ENCODE measurements at regions not wholly inside any gene's neighbourhood (a gene's known extent, or its start where the extent isn't known, plus 50 kb on each side); places are given as distances from the start of the nearest gene placed in this dataset.
A peak's percentile ranks its signal among the peaks of the same experiment; 100 is the strongest.

DNA sequence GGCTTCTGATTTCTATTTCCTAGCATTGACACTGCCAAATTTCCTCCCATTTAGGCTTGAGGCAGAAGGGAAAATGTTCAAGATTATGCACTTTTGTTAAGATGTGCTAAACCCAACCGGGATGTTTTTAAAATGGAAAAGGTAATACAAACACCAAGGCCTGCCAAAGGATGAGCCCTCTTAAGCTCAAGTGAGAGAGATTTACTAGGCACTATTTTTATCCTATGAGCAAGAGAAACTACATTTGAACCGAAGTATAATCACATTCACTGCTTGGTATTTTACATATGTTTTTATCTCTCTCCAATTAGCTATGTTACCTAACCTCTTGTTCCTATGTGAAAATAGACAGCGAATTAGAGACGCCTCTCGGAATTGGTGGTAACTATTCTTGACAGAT, 295.8 kb downstream of the GABRB3 start:
- no peak for DNase-seq

DNA sequence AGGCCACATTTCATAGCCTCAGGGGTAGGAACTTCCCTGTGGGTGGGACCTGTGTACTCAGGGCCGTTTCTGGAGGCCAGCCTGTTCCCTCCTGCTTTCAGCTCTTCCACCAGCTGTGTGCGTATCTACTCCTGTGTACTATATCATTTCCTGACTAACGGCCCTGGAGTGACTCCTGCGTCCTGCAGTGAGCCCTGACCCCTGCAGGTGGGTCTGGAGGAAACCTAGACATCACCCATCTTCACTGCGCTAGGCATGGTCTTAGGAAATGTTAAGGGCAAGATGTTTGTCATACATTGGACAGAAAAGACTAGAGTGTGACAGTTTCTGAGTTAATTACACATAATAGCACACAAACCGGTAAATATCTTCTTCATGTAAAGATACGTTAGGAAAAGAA, 297.3 kb downstream of the GABRB3 start:
- no peak for DNase-seq

DNA sequence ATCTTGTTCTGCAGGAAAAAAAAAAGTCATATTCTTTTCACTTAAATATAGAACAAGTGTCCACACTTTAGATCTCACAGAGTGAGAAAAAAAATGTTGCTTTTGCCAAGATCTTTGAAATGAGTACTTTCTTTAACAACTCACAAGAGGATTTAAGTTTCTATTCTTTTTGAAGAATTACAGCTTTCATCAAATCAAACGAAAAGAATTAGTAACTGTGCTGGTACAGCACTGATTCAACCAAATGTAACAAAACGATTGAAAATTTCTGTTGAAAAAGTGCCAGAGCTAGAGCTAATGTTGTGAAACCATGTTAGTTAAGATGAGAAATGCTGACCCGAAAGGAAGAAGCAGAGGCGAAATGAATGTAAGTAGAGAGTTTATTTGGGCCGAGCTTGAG, 300.2 kb downstream of the GABRB3 start:
- no peak for DNase-seq

DNA sequence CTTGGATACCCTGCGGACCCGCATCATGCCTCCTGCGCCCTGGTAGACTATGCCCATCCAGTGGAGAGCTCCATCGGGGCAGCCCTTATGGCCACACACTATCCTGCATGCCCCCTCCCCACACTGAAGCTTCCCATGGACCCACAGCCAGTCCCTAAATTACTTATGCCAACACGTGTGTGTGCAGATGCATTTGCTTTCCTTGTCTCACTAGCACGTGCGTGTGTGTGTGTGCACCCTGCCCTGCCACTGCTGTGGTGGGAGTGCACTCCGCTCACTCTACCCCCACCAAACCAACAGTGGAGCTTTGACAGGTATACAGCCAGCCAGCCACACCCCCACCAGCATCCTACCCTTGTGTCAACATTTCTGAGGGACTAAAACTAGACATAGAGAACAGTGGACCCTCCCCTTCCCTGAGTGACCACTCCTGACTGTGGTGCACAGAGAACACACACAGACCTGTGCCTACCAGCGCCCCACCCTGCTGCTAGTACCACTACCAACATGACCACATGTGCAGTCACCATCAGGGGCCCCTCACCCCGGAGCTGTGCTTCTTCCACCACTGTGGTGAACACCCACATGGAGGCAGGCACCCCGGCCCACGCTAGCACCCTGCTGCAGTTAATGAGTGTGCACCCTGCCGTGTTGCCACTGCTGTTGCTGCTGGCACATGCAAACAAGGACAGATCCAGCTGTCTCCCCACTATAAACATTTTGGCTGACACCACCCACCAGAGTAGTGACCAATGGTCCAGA, 310.8 kb downstream of the GABRB3 start:
- no peak for DNase-seq

DNA sequence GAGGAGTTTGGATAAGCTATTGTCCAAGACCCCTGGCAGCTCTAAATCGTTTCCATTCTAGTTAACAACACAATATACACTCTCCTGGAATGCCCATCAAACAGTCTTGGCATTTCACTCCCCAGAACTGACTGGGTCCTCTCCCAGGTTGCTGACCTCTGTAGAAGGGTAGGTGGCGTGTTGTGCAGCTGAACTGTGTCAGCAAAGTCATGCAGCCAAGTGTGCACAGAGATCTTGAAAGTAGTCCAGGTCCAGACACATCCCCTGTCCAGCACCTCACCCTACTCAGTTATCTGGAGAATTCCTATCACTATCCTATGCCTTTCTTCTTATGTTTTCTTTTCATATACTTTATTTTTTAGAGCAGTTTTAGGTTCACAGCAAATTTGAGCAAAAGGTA, 312.7 kb downstream of the GABRB3 start:
- no peak for DNase-seq

DNA sequence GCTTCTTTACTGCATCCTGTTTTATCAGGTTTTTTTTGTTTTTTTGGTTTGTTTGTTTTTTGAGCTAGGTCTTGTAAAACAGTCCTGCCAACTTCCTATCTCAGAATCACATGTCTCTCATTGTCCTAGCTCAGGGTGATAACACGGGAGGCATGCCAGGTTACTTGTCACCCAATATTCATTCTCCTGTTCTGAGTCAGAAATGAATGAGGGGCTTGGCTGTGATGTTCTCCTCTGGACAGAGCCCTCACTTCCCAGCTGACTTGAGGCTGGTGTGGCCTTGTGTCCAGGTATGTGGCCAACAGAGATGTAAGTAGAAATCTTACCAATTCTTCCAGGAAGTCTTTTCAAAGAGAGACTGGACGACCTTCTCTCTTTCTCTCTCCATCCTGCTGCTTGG, 317.0 kb downstream of the GABRB3 start:
- DNase-seq = no peak

DNA sequence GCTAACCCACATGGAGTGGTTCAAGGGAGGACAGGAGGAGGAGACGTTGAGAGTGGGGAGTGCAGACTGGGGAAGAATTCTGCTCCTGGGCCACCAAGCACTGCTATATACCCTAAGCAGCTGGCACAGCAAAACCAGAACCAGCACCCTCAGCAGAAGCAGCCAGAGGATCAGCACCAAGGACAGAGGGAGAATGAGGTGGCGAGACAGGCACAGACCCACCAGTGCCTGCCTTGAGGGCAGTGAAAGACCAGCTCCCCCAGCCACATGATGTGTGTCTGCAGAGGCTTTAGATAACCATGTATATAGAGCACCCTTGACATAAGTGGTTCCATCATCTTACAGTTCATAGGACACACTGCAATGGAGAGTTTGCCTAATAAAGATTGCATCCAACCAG, 319.0 kb downstream of the GABRB3 start:
- DNase-seq = no peak

DNA sequence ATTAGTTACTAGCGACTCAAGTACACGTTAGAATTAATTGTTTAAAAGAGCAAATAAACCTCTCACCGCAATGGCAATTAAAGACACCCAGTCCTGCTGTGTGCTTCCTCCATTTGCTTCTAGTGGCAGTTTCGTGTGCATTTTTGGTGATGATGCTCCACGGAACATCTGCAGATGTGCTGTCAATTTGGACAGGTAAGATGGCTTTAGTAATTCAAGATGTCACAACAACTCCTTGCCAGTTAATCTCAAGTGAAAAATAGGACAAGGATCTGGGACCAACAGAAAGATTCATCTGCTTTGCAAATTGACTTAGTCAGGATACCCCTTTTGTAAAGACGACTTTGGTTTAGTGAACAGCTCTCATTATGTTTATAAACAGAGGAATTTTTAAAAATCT, 320.9 kb downstream of the GABRB3 start:
- peak; percentile 34 for DNase-seq

DNA sequence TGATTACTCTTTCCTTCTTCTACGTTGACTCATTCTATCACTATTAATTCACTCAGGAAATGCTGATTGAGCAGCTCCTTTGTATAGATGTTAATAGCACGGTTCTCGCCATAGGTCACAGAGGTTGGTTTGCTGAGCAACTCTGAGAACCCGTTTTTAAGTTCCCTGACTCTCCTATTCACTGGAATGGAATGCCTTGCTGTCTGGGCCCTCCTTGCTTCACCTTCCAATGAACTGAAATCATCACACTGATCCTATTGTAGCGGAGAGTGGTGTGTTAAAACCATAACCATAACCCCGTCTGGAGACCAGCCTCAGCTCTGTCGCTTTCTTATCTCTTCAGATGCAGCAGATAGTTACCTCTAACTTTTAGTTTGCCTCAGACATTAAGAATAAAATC, 323.6 kb downstream of the GABRB3 start:
- no peak for DNase-seq

DNA sequence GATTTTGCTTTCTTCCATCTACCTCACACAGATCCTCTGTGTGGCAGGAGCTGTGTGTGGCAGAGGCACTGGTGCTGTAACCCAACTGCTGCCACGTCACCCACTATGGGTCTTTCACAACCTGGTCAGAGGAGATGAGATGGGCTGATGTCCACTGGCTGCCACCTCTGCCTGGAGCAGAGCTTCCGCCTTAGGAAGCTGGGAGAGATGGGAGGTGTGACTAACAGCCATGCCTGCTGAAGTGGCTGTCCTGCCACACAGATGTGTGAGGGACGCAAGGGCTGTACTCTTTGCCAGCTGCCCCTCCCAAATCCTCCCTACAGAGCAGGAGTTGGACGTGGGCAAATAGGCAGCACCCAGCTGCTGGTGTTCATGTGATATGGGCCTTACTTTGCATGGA, 329.5 kb downstream of the GABRB3 start:
- DNase-seq = no peak

DNA sequence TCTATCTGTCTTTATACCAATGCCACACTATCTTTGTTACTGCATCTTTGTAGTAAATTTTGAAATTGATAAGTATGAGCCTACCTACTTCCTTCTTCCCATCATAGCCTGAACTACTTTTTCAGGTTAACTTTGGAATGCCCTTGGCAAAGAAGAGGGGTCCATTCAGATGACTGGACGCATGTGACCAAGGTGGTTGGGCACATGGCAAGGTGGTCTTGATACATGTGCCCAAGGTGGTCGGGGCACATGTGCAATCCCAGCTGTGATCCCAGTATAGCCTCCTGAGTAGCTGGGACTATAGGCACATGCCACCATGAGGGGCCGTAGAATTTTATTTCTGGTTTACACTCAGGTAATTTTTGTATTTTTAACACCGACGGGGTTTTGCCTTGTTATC, 330.2 kb downstream of the GABRB3 start:
- DNase-seq = no peak

DNA sequence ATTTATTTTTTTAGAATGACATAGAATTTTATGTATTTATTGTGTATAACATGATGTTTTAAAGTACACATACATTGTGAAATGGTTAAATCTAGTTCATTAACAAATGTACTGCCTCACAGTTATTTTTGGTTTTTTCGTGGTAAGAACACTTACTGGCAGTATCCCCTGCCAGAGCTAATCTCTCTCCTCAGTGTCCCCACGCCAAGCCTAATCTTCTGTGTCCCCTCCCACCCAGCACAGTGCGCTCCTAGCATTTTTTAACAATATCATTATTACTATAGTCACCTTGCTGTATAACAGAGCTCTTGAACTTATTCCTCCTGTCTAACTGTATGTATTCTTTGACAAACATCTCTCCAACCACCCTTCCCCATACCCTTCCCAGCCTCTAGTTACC, 333.2 kb downstream of the GABRB3 start:
- DNase-seq = no peak

DNA sequence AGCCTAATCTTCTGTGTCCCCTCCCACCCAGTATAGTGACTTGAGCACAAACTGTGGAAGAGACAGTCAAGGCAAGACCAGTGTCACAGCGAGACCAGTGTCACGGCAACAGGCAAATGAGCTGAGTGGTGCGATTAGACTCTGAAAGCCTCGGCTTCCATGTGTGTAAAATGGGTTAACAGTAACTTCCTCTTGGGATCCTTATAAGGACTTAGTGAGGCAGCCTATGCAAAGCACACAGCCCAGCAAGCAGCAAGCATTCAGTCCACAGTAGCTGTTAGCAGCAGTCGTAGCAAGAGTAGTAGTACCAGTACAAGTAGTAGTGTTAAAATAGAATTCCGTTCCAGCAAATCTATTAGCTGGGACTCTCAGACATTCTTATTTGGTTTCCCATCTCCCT, 334.1 kb downstream of the GABRB3 start:
- DNase-seq = no peak

DNA sequence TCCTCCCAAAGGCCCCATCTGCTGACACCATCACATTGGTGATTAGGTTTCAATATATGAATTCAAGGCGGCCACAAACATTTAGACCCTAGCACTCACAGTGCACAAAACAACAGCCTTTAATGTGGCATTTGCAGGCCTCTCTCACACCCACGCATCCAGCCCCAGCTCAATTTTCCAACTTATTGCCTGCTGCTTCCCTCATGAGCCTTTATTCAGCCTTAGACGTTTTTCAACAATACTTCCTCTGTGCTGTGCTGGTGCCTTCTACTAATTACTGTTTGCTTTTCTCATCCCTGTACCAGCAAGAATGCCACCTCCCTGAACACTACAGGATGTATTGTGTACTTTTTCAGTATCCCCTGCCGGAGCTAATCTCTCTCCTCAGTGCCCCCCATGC, 334.6 kb downstream of the GABRB3 start:
- DNase-seq = peak; percentile 12

DNA sequence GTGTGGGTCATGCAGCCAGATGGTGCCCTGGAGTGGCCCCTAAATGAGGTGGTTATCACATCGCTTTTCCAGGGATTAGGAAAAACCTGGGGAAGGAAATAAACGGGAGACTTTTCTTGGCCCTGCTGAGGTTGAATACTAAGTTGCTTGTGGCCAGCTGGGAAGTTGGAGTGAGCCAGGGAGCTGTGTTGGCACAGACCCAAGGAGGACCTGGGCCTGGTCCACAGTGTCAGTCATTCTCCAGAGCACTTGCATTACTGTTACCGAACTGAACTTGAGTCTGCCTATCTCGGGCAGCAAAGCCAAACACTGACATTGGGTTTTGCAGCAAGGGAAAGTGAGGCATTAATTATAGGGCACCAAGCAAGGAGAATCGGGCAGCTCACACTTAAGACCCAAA, 339.0 kb downstream of the GABRB3 start:
- no peak for DNase-seq

DNA sequence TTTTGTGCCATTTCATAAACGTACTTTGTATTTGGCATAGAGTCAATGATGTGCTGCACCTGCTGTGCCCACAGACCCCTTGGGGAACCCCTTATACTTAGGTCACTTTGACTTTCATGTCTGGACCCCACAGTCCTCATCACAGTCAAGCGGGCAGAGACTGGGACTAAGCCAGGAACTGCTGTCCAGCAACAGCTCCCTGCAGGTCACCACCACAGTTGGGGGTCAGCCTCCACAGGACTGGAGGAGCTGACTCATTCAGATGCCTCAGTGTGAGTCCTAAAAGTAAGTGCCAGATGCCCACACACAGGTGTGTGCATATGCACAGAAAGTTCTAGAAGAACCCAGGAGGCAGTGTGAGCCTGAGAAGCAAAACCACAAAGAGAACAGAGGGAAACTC, 339.8 kb downstream of the GABRB3 start:
- DNase-seq = no peak

DNA sequence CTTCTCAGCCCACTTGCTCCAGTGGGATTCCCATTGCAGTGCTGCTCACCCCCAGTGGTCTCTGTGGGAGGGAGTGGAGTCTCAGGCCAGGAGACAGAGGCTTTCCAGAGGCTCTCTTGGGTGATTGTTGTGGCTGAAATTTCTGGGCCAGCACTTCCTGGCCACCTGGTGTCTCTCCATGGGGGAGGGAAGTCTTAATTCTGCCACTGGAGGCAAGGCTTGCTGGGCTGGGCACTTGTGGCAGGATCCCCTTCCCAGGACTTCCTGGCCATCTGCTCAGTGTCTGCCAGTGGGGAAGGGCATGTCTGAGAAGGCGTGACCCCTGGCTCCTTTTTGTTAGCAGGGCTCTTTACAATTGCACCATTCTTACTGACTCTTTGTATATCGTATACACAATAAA, 351.8 kb downstream of the GABRB3 start:
- DNase-seq = no peak

DNA sequence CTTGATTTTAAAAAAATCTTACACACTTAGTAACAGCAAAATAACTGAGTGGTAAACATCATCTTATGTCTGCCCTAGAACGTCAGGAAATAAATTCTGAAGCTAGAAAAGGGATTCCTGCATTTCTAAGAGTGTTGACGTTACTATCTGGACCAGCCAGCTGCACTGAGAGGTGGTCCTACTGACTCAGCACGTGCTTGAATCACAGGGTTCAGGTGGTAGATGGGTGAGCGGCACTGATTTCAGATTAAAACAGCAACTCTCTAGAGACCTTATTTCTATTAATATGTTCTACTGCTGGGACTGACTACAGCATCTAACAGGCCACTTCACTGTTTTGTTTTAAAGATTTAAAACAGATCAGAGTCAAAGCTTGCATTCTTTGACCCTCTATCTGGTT, 377.2 kb downstream of the GABRB3 start:
- DNase-seq = no peak

DNA sequence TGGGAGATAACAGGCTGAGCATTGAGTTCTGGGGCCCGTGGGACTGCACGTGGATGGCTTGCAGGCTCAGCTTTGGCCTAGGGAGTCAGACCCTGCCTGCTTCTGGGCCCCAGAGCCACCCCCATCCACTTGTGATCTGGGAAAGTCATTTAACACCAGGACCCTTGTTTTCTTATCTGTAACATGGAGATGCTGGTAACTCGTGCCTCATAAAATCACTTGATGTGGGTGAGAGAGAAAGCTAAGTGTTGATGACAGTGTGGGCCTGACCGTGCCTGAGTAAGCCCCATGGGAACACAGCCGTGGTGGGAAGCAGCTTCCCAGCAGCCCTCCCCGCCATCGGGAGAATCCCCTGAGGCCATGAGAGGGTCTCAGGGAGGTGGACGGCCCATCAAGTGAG, 378.1 kb downstream of the GABRB3 start:
- DNase-seq = peak; percentile 70

DNA sequence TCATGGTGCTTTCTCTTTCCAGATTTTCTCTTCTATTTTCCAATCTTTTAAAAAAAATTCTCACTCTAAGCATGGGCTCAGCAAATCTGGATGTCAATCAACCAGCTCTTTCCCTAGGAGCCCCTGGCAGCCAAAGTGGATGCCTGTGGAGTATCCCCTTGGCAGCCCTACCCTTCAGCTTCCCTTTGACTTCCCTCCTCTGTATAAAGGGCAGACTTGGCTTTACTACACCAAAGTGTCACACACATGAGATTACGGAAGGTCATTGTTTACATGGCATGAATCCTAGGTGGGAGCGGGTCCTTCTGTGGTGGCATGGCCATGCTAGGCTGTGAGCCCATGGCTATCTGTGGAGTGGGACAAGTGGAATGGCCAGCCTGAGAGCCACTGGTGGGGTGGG, 379.9 kb downstream of the GABRB3 start:
- no peak for DNase-seq

DNA sequence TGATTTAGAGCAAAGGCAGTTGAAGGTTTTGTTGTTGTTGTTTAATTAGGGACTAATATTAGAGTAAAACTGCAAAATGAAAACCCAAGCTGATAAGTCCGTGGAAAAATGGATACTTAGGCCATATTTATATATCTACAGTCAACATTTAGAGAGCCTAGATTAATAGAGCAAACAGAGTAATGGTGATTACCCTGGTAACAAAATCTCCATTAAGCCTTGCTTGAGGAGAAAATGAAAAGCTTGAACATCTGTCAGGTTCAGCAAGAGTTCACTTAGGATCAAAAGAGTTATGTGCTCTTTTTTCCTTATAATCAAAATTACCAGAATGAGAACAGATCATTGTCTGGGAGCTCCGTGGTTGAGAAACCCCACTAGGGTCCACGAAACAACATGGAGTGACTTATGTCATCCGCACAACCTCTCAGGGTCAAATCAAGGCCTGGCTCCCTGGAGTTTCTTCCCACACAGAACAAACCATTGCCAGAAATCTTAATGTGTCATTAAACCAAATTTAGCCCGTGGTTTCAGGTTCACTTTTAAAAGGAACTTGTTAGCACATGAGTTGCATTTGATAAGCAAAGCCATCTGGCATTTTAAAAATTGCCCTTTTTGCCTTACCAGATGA, 381.2 kb downstream of the GABRB3 start:
- peak; percentile 95 for DNase-seq

DNA sequence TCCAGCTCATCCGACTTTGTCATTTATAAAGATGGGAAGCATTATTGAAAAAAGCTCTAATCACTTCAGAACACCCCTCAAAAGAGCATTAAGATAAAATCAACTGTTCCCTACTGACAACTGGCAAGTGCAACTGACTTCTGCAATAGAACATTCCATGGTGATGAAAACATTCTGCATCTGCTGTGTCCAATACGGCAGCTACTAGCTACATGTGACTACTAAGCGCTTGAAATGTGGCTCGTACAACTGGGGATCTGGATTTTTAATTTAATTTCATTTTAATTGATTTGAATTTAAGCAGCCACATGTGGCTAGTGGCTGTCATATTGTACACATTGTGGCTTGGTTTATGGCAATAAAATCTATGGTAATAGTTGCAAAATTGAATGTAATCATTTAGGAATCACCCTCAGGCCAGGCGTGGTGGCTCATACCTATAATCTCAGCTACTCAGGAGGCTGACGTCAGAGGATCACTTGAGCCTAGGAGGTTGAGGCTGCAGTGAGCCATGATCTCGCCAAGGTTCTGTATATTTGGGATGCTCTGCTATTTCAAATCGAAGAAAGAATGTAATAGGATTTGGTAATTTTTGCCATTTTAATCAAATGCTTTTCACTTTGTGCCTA, 390.3 kb downstream of the GABRB3 start:
- no peak for DNase-seq

DNA sequence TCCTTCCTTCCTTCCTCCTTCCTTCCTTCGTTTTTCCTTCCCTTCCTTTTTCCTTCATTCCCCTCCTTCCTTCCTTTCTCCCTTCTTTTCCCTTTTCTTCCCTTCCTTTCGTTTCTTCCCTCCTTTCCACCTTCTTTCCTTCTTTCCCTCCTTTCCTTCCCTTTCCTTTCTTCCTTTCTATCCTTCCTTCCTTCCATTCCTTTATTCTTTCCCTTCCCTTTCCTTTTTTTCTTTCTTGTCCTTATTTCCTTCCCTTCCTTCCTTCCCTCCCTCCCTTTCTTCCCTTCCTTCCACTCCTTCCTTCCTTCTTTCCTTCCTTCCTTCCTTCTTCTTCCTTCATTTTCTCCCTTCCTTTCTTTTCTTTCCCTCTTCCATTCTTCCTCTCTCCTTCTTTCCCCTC, 394.6 kb downstream of the GABRB3 start:
- no peak for DNase-seq

DNA sequence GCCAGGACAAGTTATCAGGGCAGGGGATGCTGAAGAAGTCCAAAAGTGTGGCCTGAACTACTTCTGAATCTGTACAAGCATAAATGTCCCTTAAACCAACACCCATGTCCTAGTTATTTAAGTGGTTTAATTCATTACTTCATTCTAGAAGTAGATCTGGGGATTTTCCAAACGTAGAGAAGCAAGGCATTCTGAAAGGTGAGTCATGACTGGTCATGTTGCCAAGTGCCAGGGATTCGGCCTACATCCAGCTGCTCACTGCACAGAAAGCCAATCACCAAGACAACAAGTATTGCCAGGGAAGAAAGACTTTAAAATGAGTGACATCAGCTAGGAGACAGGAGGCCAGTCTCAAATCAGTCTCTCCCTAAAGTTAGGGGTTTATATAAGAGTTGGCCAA, 396.6 kb downstream of the GABRB3 start:
- DNase-seq = no peak

DNA sequence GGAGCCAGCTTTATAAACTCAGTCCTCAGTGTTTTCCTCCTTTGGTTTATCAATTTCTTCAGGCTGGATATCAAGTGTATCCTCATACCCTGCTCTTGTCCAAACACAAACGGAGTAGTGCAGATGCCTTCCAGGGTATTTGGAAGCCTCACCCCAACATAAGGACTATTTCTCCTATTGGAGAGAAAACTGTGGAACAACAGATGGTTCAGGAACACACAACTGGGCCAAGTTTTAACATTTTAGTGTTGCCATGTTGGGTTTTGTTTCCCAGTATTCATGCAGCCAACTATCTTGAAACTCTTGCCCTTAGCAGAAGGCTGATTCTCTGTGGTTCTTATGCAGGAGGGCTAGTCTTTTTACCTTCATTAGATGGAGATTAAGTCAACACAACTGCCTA, 398.1 kb downstream of the GABRB3 start:
- no peak for DNase-seq

Data from NCI-H1092 treated with DMSO at 0.1 percent for 48 hours (cell line).